NCI-H2196 treated with DMSO at 0.1 percent for 48 hours (cell line): ENCODE measurements at regions not wholly inside any gene's neighbourhood (a gene's known extent, or its start where the extent isn't known, plus 50 kb on each side); places are given as distances from the start of the nearest gene placed in this dataset.
"Not testable (repeated sequence)": the region's sequence is repeated elsewhere in the genome, so short reads cannot be mapped to it uniquely, and the experiment has no call there.

ENCODE experiments used
- DNase-seq: peaks from one replicate; lab custom pipeline; 2025; ENCODE audit not compliant: unreplicated experiment; lab: John Stamatoyannopoulos, UW

- no peak for DNase-seq
Observed at GRCh38 chr5:71904852-71905251, 185.8 kb downstream of the CARTPT start.

GRCh38 chr5:71905834-71906711 is 187.0 kb downstream of the CARTPT start:
- no peak for DNase-seq

- DNase-seq, result no peak
Observed at GRCh38 chr5:71907001-71907588, 188.0 kb downstream of the CARTPT start.

- no peak for DNase-seq
Observed at GRCh38 chr5:71907608-71908145, 188.6 kb downstream of the CARTPT start.

- no peak for DNase-seq
Observed at GRCh38 chr5:71910741-71911140, 191.7 kb downstream of the CARTPT start.

GRCh38 chr5:71912021-71912420 is 192.9 kb downstream of the CARTPT start:
- no peak for DNase-seq

GRCh38 chr5:71914281-71914680 is 193.0 kb upstream of the MAP1B start:
- DNase-seq, result no peak

GRCh38 chr5:71922584-71923106 is 184.6 kb upstream of the MAP1B start:
- DNase-seq, result no peak

- no peak for DNase-seq
Observed at GRCh38 chr5:71923755-71924154, 183.5 kb upstream of the MAP1B start.

GRCh38 chr5:71924325-71924724 is 182.9 kb upstream of the MAP1B start:
- no peak for DNase-seq

GRCh38 chr5:71924980-71925379 is 182.3 kb upstream of the MAP1B start:
- no peak for DNase-seq

- DNase-seq, result no peak
Observed at GRCh38 chr5:71925608-71926091, 181.6 kb upstream of the MAP1B start.

GRCh38 chr5:71929003-71929402 is 178.3 kb upstream of the MAP1B start:
- DNase-seq, result no peak

- not testable (repeated sequence) for DNase-seq
Observed at GRCh38 chr5:71930554-71930953, 176.7 kb upstream of the MAP1B start.

GRCh38 chr5:71932131-71932654 is 175.1 kb upstream of the MAP1B start:
- DNase-seq, result no peak

GRCh38 chr5:71932655-71933338 is 174.5 kb upstream of the MAP1B start:
- no peak for DNase-seq

GRCh38 chr5:71934322-71934721 is 173.0 kb upstream of the MAP1B start:
- DNase-seq, result no peak

GRCh38 chr5:71937921-71938698 is 169.2 kb upstream of the MAP1B start:
- DNase-seq, result no peak

- DNase-seq, result peak; percentile 15
Observed at GRCh38 chr5:71938895-71939294, 168.4 kb upstream of the MAP1B start.
